Nephron (organoid): ENCODE measurements at regions not wholly inside any gene's neighbourhood (a gene's known extent, or its start where the extent isn't known, plus 50 kb on each side); places are given as distances from the start of the nearest gene placed in this dataset.

Experiments used
- H3K27ac Mint-ChIP-seq, 3 experiments: 2 replicates each; pipeline ENCODE4 v1.8.0; 2020; ENCODE audit warnings: mixed read lengths in 3 of 3, mild to moderate bottlenecking in 2 of 3, moderate library complexity in 1 of 3
- H3K27me3 Mint-ChIP-seq: 2 replicates; pipeline ENCODE4 v1.8.0; 2021; ENCODE audit warnings: low read depth, mild to moderate bottlenecking, moderate library complexity, mixed read lengths
- H3K36me3 Mint-ChIP-seq: 2 replicates; pipeline ENCODE4 v1.8.0; 2020; ENCODE audit warnings: low read depth, mixed read lengths
- H3K4me1 Mint-ChIP-seq: 2 replicates; pipeline ENCODE4 v1.8.0; 2020; ENCODE audit warnings: mixed read lengths
- H3K4me3 Mint-ChIP-seq, 3 experiments: 2 replicates each; pipeline ENCODE4 v1.8.0; 2020; ENCODE audit warnings: mild to moderate bottlenecking in 3 of 3, mixed read lengths in 3 of 3, moderate library complexity in 2 of 3
- H3K9me3 Mint-ChIP-seq: 2 replicates; pipeline ENCODE4 v1.8.0; 2020; ENCODE audit warnings: mixed read lengths
- TF ChIP-seq, protein P1 (sequence below), 3 experiments: fragments of 200-600 bp; sonication (generic); IDR thresholded peaks; one replicate each; pipeline ENCODE4 v1.5.0; 2021; ENCODE audit warnings: antibody characterized with exemption in 3 of 3; ENCODE audit not compliant: unreplicated experiment in 3 of 3

DNA sequence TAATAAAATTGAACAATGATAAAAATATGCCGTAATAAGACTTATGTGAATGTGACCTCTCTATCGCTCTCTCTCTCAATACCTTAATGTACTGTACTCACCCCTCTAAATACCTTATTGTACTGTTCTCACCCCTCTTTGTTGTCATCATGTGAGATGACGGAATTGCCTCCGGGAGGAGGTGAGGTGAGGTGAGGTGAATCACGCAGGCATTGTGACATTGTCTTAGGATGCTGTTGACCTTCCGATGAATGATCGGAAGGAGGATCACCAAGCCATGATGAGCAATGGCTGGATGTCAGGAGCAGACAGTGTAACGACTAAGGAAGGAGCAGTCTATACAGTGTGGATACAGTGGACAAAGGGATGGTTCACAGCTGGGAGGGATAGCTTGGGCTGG is 87.4 kb upstream of the FAM20C start:
- Mint-ChIP-seq H3K27ac (no peak overlapping the region), H3K4me1 (peaks cover 4% of the 10 kb centered on the region), H3K27me3 (peaks cover 9% of the 10 kb centered on the region), H3K36me3 (no peaks in the 10 kb centered on the region), H3K9me3 (no peaks in the 10 kb centered on the region), H3K4me3 (no peak overlapping the region)
- TF ChIP-seq, protein P1, sequence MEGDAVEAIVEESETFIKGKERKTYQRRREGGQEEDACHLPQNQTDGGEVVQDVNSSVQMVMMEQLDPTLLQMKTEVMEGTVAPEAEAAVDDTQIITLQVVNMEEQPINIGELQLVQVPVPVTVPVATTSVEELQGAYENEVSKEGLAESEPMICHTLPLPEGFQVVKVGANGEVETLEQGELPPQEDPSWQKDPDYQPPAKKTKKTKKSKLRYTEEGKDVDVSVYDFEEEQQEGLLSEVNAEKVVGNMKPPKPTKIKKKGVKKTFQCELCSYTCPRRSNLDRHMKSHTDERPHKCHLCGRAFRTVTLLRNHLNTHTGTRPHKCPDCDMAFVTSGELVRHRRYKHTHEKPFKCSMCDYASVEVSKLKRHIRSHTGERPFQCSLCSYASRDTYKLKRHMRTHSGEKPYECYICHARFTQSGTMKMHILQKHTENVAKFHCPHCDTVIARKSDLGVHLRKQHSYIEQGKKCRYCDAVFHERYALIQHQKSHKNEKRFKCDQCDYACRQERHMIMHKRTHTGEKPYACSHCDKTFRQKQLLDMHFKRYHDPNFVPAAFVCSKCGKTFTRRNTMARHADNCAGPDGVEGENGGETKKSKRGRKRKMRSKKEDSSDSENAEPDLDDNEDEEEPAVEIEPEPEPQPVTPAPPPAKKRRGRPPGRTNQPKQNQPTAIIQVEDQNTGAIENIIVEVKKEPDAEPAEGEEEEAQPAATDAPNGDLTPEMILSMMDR (IDR thresholded peaks at IDR 0.05; ENCODE audit: unreplicated experiment in 3 of 3) = no peak

DNA sequence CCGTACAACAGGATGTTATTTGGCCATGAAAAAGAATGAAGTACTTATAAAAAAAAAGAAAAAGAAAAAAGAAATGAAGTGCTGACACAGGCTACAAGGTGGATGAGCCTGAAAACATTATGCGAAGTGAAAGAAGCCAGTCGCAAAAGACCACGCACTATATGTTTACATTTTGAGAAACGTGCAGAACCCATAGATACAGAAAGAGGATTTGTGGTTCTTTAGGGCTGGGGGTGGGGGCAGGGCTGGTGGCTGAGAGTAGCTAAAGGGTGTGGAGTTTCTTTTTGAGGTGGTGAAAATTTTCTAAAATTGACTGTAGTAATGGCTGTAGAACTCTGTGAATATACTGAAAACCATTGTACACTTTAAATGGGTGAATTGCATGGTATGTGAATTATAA is 86.0 kb upstream of the FAM20C start:
- H3K9me3 Mint-ChIP-seq = no peaks in the 10 kb centered on the region
- H3K27me3 Mint-ChIP-seq = peaks cover 9% of the 10 kb centered on the region
- TF ChIP-seq, protein P1 (IDR thresholded peaks at IDR 0.05; ENCODE audit: unreplicated experiment in 3 of 3) = no peak
- peaks cover 8% of the 10 kb centered on the region for H3K4me1 Mint-ChIP-seq
- no peak overlapping the region for H3K4me3 Mint-ChIP-seq
- H3K36me3 Mint-ChIP-seq = no peaks in the 10 kb centered on the region
- no peak overlapping the region for H3K27ac Mint-ChIP-seq

DNA sequence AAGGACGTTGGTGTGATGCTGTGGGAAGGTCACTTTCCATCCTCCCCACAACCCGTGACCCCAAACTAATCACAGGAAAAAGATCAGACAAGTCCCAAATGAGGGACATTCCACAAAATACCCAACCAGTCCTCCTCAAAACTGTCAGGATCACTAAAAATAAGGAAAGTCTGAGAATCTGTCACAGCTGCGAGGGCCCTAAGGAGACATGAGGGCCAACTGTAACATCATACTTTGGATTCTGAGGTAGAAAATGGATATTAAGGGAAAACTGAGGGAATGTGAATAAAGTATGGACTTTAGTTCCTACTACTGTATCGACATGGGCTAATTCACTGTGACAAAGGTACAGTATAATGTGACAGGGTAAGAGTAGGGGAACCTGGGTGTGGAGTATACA is 85.1 kb upstream of the FAM20C start:
- Mint-ChIP-seq H3K4me1 (peaks cover 8% of the 10 kb centered on the region), H3K9me3 (peaks cover 3% of the 10 kb centered on the region), H3K4me3 (no peak overlapping the region), H3K27me3 (peaks cover 9% of the 10 kb centered on the region), H3K27ac (no peak overlapping the region), H3K36me3 (no peaks in the 10 kb centered on the region)
- TF ChIP-seq, protein P1 (IDR thresholded peaks at IDR 0.05; ENCODE audit: unreplicated experiment in 3 of 3) = no peak

DNA sequence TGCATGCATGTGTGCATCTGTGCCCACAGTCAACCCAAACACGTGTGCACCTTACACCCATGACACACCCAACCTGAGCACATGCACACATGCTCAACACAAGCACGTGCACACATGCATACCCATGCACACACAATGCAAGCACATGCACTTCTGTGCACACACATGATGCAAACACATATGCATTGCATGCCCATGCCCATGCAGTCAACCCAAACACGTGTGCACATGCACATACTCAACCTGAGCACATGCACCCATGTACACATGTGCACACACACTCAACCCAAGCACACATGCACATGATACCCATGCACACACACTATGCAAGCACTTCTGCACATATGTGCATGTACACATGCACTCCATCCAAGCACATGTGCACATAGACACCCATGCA is 84.5 kb upstream of the FAM20C start:
- peaks cover 8% of the 10 kb centered on the region for H3K4me1 Mint-ChIP-seq
- H3K36me3 Mint-ChIP-seq = peaks cover 2% of the 10 kb centered on the region
- H3K27me3 Mint-ChIP-seq = peaks cover 9% of the 10 kb centered on the region
- TF ChIP-seq, protein P1 (IDR thresholded peaks at IDR 0.05; ENCODE audit: unreplicated experiment in 3 of 3) = no peak
- no peak overlapping the region for H3K4me3 Mint-ChIP-seq
- peaks cover 9% of the 10 kb centered on the region for H3K9me3 Mint-ChIP-seq
- H3K27ac Mint-ChIP-seq = no peak overlapping the region

DNA sequence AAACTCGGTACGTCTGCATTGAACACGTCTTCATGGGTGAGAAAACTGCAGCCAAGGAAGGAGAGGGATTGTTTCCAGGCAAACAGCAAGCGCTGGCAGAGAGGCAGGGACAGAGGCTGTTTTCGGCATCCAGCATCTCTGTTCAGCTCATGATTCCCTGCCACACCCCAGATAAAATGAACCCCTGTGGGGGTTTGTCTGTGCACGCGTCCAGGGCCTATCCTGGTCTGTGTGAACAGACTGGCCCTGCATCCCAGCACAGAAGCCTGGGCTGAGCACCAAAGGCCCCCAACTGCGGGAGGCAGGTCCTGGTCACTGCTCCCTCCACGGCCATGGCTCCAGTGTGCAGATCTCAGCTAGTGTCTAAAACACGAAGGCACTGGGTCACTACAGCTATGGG is 83.3 kb upstream of the FAM20C start:
- Mint-ChIP-seq H3K4me3 (no peak overlapping the region), H3K36me3 (peaks cover 6% of the 10 kb centered on the region), H3K27ac (no peak overlapping the region), H3K27me3 (peaks cover 9% of the 10 kb centered on the region), H3K9me3 (peaks cover 21% of the 10 kb centered on the region), H3K4me1 (peaks cover 8% of the 10 kb centered on the region)
- TF ChIP-seq, protein P1 (IDR thresholded peaks at IDR 0.05; ENCODE audit: unreplicated experiment in 3 of 3) = no peak

DNA sequence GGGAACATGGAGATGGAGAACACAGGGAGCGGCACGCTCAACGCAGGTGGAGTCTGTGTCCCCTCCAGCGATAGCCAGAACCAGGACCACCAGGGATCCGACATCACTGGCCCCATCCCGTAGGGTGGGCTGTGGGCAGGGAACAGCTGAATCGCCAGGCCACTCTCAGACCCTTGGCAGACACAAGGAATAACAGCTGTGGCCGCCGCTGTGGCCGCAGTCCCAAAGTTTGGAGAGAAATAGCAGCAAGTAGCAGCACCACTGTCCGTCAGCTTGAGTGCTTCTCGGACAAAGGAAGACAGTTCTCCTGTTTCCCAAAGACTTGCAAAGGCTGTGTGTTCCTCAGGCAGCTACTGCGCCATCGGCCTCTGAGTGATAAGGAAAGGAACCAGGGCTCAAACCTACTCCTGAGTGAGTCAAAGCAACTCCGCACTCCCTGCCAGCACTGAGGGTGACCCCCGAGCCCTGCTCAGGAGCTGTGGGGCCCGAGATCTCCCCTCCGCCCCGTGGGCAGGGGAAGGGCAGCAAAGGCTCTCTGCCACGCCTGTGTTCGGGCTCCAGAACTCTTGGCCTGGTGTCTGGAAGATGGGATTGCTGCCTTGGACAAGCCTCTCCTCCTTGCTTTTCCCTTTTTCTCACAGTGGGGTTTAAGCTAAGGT is 82.3 kb upstream of the FAM20C start:
- H3K27ac Mint-ChIP-seq = no peak overlapping the region
- peaks cover 9% of the 10 kb centered on the region for H3K27me3 Mint-ChIP-seq
- H3K4me3 Mint-ChIP-seq = no peak overlapping the region
- H3K9me3 Mint-ChIP-seq = peaks cover 28% of the 10 kb centered on the region
- peaks cover 8% of the 10 kb centered on the region for H3K4me1 Mint-ChIP-seq
- peaks cover 6% of the 10 kb centered on the region for H3K36me3 Mint-ChIP-seq
- TF ChIP-seq, protein P1 (IDR thresholded peaks at IDR 0.05; ENCODE audit: unreplicated experiment in 3 of 3) = no peak
